ENCODE measurements at regions not wholly inside any gene's neighbourhood (a gene's known extent, or its start where the extent isn't known, plus 50 kb on each side); places are given as distances from the start of the nearest gene placed in this dataset.

GRCh38 chr1:95733031-95733430, 499.0 kb downstream of the RWDD3 start:
- DNase-seq (no peak), ATAC-seq (no peak)
- Histone ChIP-seq H3K4me3 (ENCODE audit: low read length) (no peak overlapping the region), H3K36me3 (ENCODE audit: control insufficient read depth, insufficient read depth, low read length) (no peaks in the 10 kb centered on the region), H3K9me3 (ENCODE audit: control insufficient read depth, insufficient read depth, low read length) (no peaks in the 10 kb centered on the region), H3K27ac (ENCODE audit: low read length) (no peak overlapping the region), H3K27me3 (ENCODE audit: control insufficient read depth, insufficient read depth, low read length) (no peaks in the 10 kb centered on the region), H3K4me1 (ENCODE audit: control insufficient read depth, insufficient read depth, low read length) (no peaks in the 10 kb centered on the region)
- no peak for TF ChIP-seq CTCF (IDR thresholded peaks at IDR 0.05)
- intact Hi-C loops (cut with micrococcal nuclease) = no loop called here
- peaks cover 13 to 31% of the 10 kb centered on the region in 2 donors for H3K9me3 Mint-ChIP-seq
- peaks cover 12% of the 10 kb centered on the region for H3K36me3 Mint-ChIP-seq
- H3K4me3 Mint-ChIP-seq = no peak overlapping the region
- 88% methylated on average over 1 of the region's 1 CpG for WGBS (ENCODE audit: insufficient coverage)
- no peaks in the 10 kb centered on the region for H3K4me1 Mint-ChIP-seq
- no peaks in the 10 kb centered on the region for H3K27me3 Mint-ChIP-seq (ENCODE audit: low read depth in 2 of 2)
- no peak overlapping the region for H3K27ac Mint-ChIP-seq

GRCh38 chr1:95733671-95734070, 499.7 kb downstream of the RWDD3 start:
- ATAC-seq (no peak), DNase-seq (no peak)
- Mint-ChIP-seq H3K9me3 (peaks cover 13 to 35% of the 10 kb centered on the region in 2 donors), H3K4me3 (no peak overlapping the region), H3K36me3 (peaks cover 16% of the 10 kb centered on the region), H3K27me3 (ENCODE audit: low read depth in 2 of 2) (no peaks in the 10 kb centered on the region), H3K4me1 (no peaks in the 10 kb centered on the region), H3K27ac (no peak overlapping the region)
- 98% methylated on average over 6 of the region's 6 CpGs for WGBS (ENCODE audit: insufficient coverage)
- TF ChIP-seq CTCF (IDR thresholded peaks at IDR 0.05) = no peak
- no peaks in the 10 kb centered on the region for H3K27me3 ChIP-seq (ENCODE audit: control insufficient read depth, insufficient read depth, low read length)
- no peaks in the 10 kb centered on the region for H3K4me1 ChIP-seq (ENCODE audit: control insufficient read depth, insufficient read depth, low read length)
- no peak overlapping the region for H3K4me3 ChIP-seq (ENCODE audit: low read length)
- no peaks in the 10 kb centered on the region for H3K36me3 ChIP-seq (ENCODE audit: control insufficient read depth, insufficient read depth, low read length)
- H3K9me3 ChIP-seq (ENCODE audit: control insufficient read depth, insufficient read depth, low read length) = no peaks in the 10 kb centered on the region
- intact Hi-C loops (cut with micrococcal nuclease) = no loop called here
- no peak overlapping the region for H3K27ac ChIP-seq (ENCODE audit: low read length)

- Mint-ChIP-seq H3K4me3 (no peak overlapping the region), H3K36me3 (peaks cover 16% of the 10 kb centered on the region), H3K27me3 (ENCODE audit: low read depth in 2 of 2) (no peaks in the 10 kb centered on the region), H3K4me1 (no peaks in the 10 kb centered on the region), H3K27ac (no peak overlapping the region), H3K9me3 (peaks cover 13 to 35% of the 10 kb centered on the region in 2 donors)
- no peak overlapping the region for H3K4me3 ChIP-seq (ENCODE audit: low read length)
- no peak overlapping the region for H3K27ac ChIP-seq (ENCODE audit: low read length)
- intact Hi-C loops (cut with micrococcal nuclease) = no loop called here
- WGBS (ENCODE audit: insufficient coverage) = no CpG with 5 or more reads among the region's 2 CpGs
- H3K9me3 ChIP-seq (ENCODE audit: control insufficient read depth, insufficient read depth, low read length) = no peaks in the 10 kb centered on the region
- no peaks in the 10 kb centered on the region for H3K4me1 ChIP-seq (ENCODE audit: control insufficient read depth, insufficient read depth, low read length)
- H3K27me3 ChIP-seq (ENCODE audit: control insufficient read depth, insufficient read depth, low read length) = no peaks in the 10 kb centered on the region
- no peak for TF ChIP-seq CTCF (IDR thresholded peaks at IDR 0.05)
- no peaks in the 10 kb centered on the region for H3K36me3 ChIP-seq (ENCODE audit: control insufficient read depth, insufficient read depth, low read length)
- DNase-seq = no peak
- ATAC-seq = no peak
These were observed 500.6 kb downstream of the RWDD3 start for GRCh38 chr1:95734560-95734959.

- Histone ChIP-seq H3K36me3 (ENCODE audit: control insufficient read depth, insufficient read depth, low read length) (no peaks in the 10 kb centered on the region), H3K9me3 (ENCODE audit: control insufficient read depth, insufficient read depth, low read length) (peaks cover 2% of the 10 kb centered on the region), H3K4me1 (ENCODE audit: control insufficient read depth, insufficient read depth, low read length) (no peaks in the 10 kb centered on the region), H3K27ac (ENCODE audit: low read length) (no peak overlapping the region), H3K27me3 (ENCODE audit: control insufficient read depth, insufficient read depth, low read length) (no peaks in the 10 kb centered on the region), H3K4me3 (ENCODE audit: low read length) (no peak overlapping the region)
- Mint-ChIP-seq H3K9me3 (peaks cover 19 to 33% of the 10 kb centered on the region in 2 donors), H3K36me3 (peaks cover 7% of the 10 kb centered on the region), H3K27ac (no peak overlapping the region), H3K27me3 (ENCODE audit: low read depth in 2 of 2) (no peaks in the 10 kb centered on the region), H3K4me3 (no peak overlapping the region), H3K4me1 (no peaks in the 10 kb centered on the region)
- intact Hi-C loops (cut with micrococcal nuclease) = no loop called here
- ATAC-seq (no peak), DNase-seq (no peak)
- 80% methylated on average over 3 of the region's 3 CpGs for WGBS (ENCODE audit: insufficient coverage)
- TF ChIP-seq CTCF (IDR thresholded peaks at IDR 0.05) = no peak
These were observed 508.6 kb downstream of the RWDD3 start for GRCh38 chr1:95742591-95743089.
